HCT116 (cell line): ENCODE measurements at regions not wholly inside any gene's neighbourhood (a gene's known extent, or its start where the extent isn't known, plus 50 kb on each side); places are given as distances from the start of the nearest gene placed in this dataset.

Source experiments
- ATAC-seq: fragments of 200-7000 bp; cut with Tn5 transposase; 2 replicates; pipeline ENCODE4 v1.9.1; 2020; ENCODE audit warnings: mild to moderate bottlenecking, moderate library complexity
- BruUV-seq: library from RNA; stranded (reverse); fragments of 400-500 nt; replicated peaks from 2 replicates; lab custom pipeline; 2021; lab: Mats Ljungman, UMichigan
- CTCF ChIA-PET: fragments of 300-600 bp; sonication (Branson Sonifier 250); formaldehyde crosslinking; loops from one replicate; lab custom pipeline; 2021; ENCODE audit warnings: antibody characterized with exemption; lab: Charles Lee
- POLR2A ChIA-PET: fragments of 300-600, 350-600 bp; sonication (Branson Sonifier 250); formaldehyde crosslinking; loops from one replicate; lab custom pipeline; 2021; ENCODE audit warnings: antibody characterized with exemption; lab: Charles Lee
- RAD21 ChIA-PET, 2 experiments: fragments of 300-600 bp; sonication (Branson Sonifier 250); formaldehyde crosslinking; loops; one replicate each; lab custom pipeline; 2023; ENCODE audit warnings: low total read pairs in 2 of 2; ENCODE audit not compliant: uncharacterized antibody in 2 of 2, unreplicated experiment in 2 of 2, low non-redundant PET in 1 of 2; lab: Charles Lee
- DNase-seq: peaks from one replicate; pipeline ENCODE4 v3.0.0-alpha.2; 2010; ENCODE audit warnings: low read depth, low spot score
- H2AFZ ChIP-seq: fragments of 200-600 bp; shearing (Covaris generic), sonication (generic); 2 replicates; pipeline ENCODE4 v1.6.1; 2017; ENCODE audit warnings: low read depth, mixed run types, mixed read lengths, antibody characterized with exemption, low read length; ENCODE audit not compliant: poor library complexity, severe bottlenecking
- H3K27ac ChIP-seq: 2 replicates; pipeline ENCODE4 v1.5.1; 2012; ENCODE audit warnings: low read depth, low read length
- H3K27me3 ChIP-seq: fragments of 200-600 bp; sonication (generic); 2 replicates; pipeline ENCODE4 v1.6.1; 2016; ENCODE audit warnings: mixed run types, low read length, mixed read lengths; ENCODE audit not compliant: insufficient read depth
- H3K36me3 ChIP-seq, 2 experiments: fragments of 200-500 bp in 1 of 2; fragments of 200-600 bp in 1 of 2; sonication (Bioruptor generic) in 1 of 2; sonication (generic) in 1 of 2; 2 replicates each; pipeline versions ENCODE4 v1.5.1 to v1.6.1; 2014 to 2016; ENCODE audit warnings: low read length in 2 of 2, inconsistent platforms in 1 of 2, mixed read lengths in 1 of 2, mixed run types in 1 of 2; ENCODE audit not compliant: insufficient read depth in 2 of 2, control insufficient read depth in 1 of 2
- H3K4me1 ChIP-seq, 2 experiments: fragments of 200-600 bp in 1 of 2; sonication (generic) in 1 of 2; 2 replicates each; pipeline versions ENCODE4 v1.5.1 to v1.6.1; 2012 to 2017; ENCODE audit warnings: low read length in 2 of 2, inconsistent platforms in 1 of 2, mild to moderate bottlenecking in 1 of 2, mixed read lengths in 1 of 2, mixed run types in 1 of 2, moderate library complexity in 1 of 2; ENCODE audit not compliant: insufficient read depth in 2 of 2, control insufficient read depth in 1 of 2
- H3K4me2 ChIP-seq: fragments of 200-600 bp; sonication (generic); 2 replicates; pipeline ENCODE4 v1.6.1; 2017; ENCODE audit warnings: mixed run types, low read length, mixed read lengths
- H3K4me3 ChIP-seq, 2 experiments: fragments of 200-600 bp in 1 of 2; sonication (generic) in 1 of 2; replicated peaks in 1 of 2; 2 replicates each; pipeline ENCODE4 v1.5.1; 2011 to 2016; ENCODE audit warnings: low read length in 2 of 2, control low read depth in 1 of 2, low read depth in 1 of 2, mild to moderate bottlenecking in 1 of 2, mixed read lengths in 1 of 2, mixed run types in 1 of 2
- H3K79me2 ChIP-seq: fragments of 200-600 bp; sonication (generic); 2 replicates; pipeline ENCODE4 v1.6.1; 2017; ENCODE audit warnings: mild to moderate bottlenecking, mixed run types, low read length, moderate library complexity, mixed read lengths; ENCODE audit not compliant: insufficient read depth
- H3K9ac ChIP-seq: fragments of 200-600 bp; sonication (generic); 2 replicates; pipeline ENCODE4 v1.6.1; 2016; ENCODE audit warnings: low read length, mixed read lengths
- H3K9me2 ChIP-seq: fragments of 200-600 bp; sonication (generic), shearing (Covaris generic); 2 replicates; pipeline ENCODE4 v1.6.1; 2017; ENCODE audit warnings: mixed run types, mild to moderate bottlenecking, moderate library complexity; ENCODE audit not compliant: insufficient read depth
- H3K9me3 ChIP-seq, 2 experiments: fragments of 200-500 bp in 1 of 2; fragments of 200-600 bp in 1 of 2; sonication (Bioruptor generic) in 1 of 2; sonication (generic) in 1 of 2; 2 replicates each; pipeline ENCODE4 v1.6.1; 2014 to 2017; ENCODE audit warnings: low read length in 2 of 2, mixed read lengths in 2 of 2, inconsistent platforms in 1 of 2, low read depth in 1 of 2, mild to moderate bottlenecking in 1 of 2, mixed run types in 1 of 2, moderate library complexity in 1 of 2; ENCODE audit not compliant: control insufficient read depth in 1 of 2, insufficient read depth in 1 of 2
- H4K20me1 ChIP-seq: fragments of 200-600 bp; sonication (generic), shearing (Covaris generic); 2 replicates; pipeline ENCODE4 v1.6.1; 2017; ENCODE audit warnings: mixed run types, mild to moderate bottlenecking, moderate library complexity; ENCODE audit not compliant: insufficient read depth
- ELF1 ChIP-seq: IDR thresholded peaks from 2 replicates; pipeline ENCODE4 v1.6.1; 2012; ENCODE audit warnings: low read depth, borderline replicate concordance
- EZH2 ChIP-seq: fragments of 200-600 bp; sonication (generic); IDR thresholded peaks from 2 replicates; pipeline ENCODE4 v1.6.1; 2017; ENCODE audit warnings: antibody characterized with exemption, mixed run types
- EZH2phosphoT487 ChIP-seq: fragments of 200-600 bp; IDR thresholded peaks from 2 replicates; pipeline ENCODE4 v1.6.1; 2018; ENCODE audit warnings: antibody characterized with exemption, borderline replicate concordance
- FOSL1 ChIP-seq: IDR thresholded peaks from 2 replicates; pipeline ENCODE4 v1.6.1; 2012; ENCODE audit warnings: low read depth
- JUND ChIP-seq: IDR thresholded peaks from 2 replicates; pipeline ENCODE4 v1.6.1; 2012
- MAX ChIP-seq: IDR thresholded peaks from 2 replicates; pipeline ENCODE4 v1.6.1; 2012
- POLR2A ChIP-seq: IDR thresholded peaks from 2 replicates; pipeline ENCODE4 v1.7.0; 2011; ENCODE audit warnings: borderline replicate concordance; ENCODE audit not compliant: insufficient read depth, insufficient read length; ENCODE audit errors: extremely low read depth
- RAD21 ChIP-seq: IDR thresholded peaks from 2 replicates; pipeline ENCODE4 v1.6.1; 2012; ENCODE audit warnings: low read depth, mild to moderate bottlenecking
- REST ChIP-seq: IDR thresholded peaks from 2 replicates; pipeline ENCODE4 v1.6.1; 2012; ENCODE audit warnings: low read depth
- SIN3A ChIP-seq: IDR thresholded peaks from 2 replicates; pipeline ENCODE4 v1.6.1; 2012; ENCODE audit warnings: low read depth
- SP1 ChIP-seq: IDR thresholded peaks from 2 replicates; pipeline ENCODE4 v1.6.1; 2012; ENCODE audit warnings: low read depth
- SRF ChIP-seq: IDR thresholded peaks from 2 replicates; pipeline ENCODE4 v1.6.1; 2012; ENCODE audit warnings: low read depth
- TCF7L2 ChIP-seq: IDR thresholded peaks from 2 replicates; pipeline ENCODE4 v1.7.0; 2011; ENCODE audit warnings: borderline replicate concordance, inconsistent platforms; ENCODE audit not compliant: insufficient read depth, insufficient read length; ENCODE audit errors: extremely low read depth
- YY1 ChIP-seq: IDR thresholded peaks from 2 replicates; pipeline ENCODE4 v1.6.1; 2011; ENCODE audit warnings: low read length, low read depth, moderate library complexity, mild to moderate bottlenecking; ENCODE audit not compliant: insufficient replicate concordance; ENCODE audit errors: extremely low read depth
- ZNF274 ChIP-seq: fragments of 200-500 bp; sonication (Bioruptor generic); IDR thresholded peaks from 2 replicates; pipeline ENCODE4 v1.6.1; 2014; ENCODE audit warnings: mild to moderate bottlenecking, low read depth, low read length, inconsistent platforms
- intact Hi-C: fragments of 100-400 bp; cut with micrococcal nuclease; formaldehyde crosslinking; loops from 2 replicates; pipeline ENCODE4 v1.10.0; 2022
- TF ChIP-seq, protein P1 (sequence below): IDR thresholded peaks from 2 replicates; pipeline ENCODE4 v1.6.1; 2012
- TF ChIP-seq, protein P2 (sequence below), 3 experiments: fragments of 200-600 bp in 1 of 3; sonication (generic) in 1 of 3; IDR thresholded peaks in 2 of 3; conservative IDR thresholded peaks in 1 of 3; 2 replicates each; pipeline ENCODE4 v1.5.1; 2012 to 2017; ENCODE audit warnings: low read depth in 2 of 3, low read length in 2 of 3, antibody characterized with exemption in 1 of 3, borderline replicate concordance in 1 of 3, control low read depth in 1 of 3, mild to moderate bottlenecking in 1 of 3, mixed read lengths in 1 of 3, mixed run types in 1 of 3, moderate library complexity in 1 of 3; ENCODE audit not compliant: insufficient read depth in 1 of 3
- TF ChIP-seq, protein P3 (sequence below): IDR thresholded peaks from 2 replicates; pipeline ENCODE4 v1.6.1; 2011; ENCODE audit warnings: mild to moderate bottlenecking, low read length, moderate library complexity; ENCODE audit not compliant: insufficient replicate concordance; ENCODE audit errors: extremely low read depth

DNA sequence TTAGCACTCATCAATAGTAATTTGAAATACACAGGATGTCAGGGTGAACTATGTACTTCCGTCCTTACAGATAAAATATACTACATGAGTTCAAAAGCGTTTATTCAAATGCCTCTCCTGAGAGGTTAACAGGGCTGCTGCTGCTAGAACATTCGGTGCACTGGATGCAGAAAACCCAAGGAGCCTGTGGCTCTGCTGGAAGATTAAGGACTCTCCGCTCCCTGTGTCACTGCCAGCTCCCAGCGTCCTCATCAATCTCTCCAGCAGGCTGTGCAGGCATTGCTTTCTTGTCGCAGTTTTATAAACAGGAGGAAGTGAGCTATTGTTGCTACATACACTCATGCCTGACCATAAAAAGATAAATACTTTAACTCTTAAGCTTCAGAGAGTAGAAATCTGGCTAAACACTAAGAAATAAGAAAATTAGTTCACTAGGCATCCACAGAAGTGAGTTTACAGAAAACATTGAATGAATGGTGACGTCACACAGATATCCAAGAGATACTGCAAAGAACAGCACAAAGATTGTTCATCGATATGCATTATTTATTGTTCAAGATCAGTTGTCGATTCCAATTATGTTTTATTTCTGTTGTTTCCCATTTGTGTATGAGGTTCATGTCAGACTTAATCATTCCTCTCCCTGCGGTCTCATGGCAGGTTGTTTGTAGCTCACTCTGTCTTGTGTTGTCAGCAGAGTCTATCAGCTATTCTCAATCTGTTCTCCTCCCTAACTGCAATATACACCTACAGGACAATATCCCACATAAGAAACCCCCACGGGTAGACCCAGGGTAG is 127.9 kb upstream of the MON1B start:
- Histone ChIP-seq H3K79me2 (no peaks in the 10 kb centered on the region), H3K9me2 (no peaks in the 10 kb centered on the region), H3K27me3 (no peaks in the 10 kb centered on the region; the same call in 1 of the 2 replicates), H3K27ac (no peak overlapping the region), H3K9ac (no peak overlapping the region), H3K4me2 (no peak overlapping the region), H3K9me3 (no peaks in the 10 kb centered on the region), H3K36me3 (no peaks in the 10 kb centered on the region), H3K4me3 (no peak overlapping the region), H4K20me1 (no peaks in the 10 kb centered on the region)
- intact Hi-C loops, result no loop called here
- CTCF ChIA-PET, result no interaction called here
- ATAC-seq, result no peak
- no TSS peak for BruUV-seq
- TF ChIP-seq ELF1, result no peak
- no peak for TF ChIP-seq ZNF274
- no peak for TF ChIP-seq TCF7L2
- no peak for TF ChIP-seq SIN3A
- TF ChIP-seq EZH2phosphoT487, result no peak
- no peak for TF ChIP-seq EZH2
- TF ChIP-seq REST, result no peak
- no peak for TF ChIP-seq JUND
- no peak for TF ChIP-seq MAX
- TF ChIP-seq SP1, result no peak
- no peak for TF ChIP-seq SRF
- TF ChIP-seq, protein P1, sequence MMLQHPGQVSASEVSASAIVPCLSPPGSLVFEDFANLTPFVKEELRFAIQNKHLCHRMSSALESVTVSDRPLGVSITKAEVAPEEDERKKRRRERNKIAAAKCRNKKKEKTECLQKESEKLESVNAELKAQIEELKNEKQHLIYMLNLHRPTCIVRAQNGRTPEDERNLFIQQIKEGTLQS, result no peak
- TF ChIP-seq YY1, result no peak
- no peak for TF ChIP-seq RAD21
- TF ChIP-seq, protein P2, sequence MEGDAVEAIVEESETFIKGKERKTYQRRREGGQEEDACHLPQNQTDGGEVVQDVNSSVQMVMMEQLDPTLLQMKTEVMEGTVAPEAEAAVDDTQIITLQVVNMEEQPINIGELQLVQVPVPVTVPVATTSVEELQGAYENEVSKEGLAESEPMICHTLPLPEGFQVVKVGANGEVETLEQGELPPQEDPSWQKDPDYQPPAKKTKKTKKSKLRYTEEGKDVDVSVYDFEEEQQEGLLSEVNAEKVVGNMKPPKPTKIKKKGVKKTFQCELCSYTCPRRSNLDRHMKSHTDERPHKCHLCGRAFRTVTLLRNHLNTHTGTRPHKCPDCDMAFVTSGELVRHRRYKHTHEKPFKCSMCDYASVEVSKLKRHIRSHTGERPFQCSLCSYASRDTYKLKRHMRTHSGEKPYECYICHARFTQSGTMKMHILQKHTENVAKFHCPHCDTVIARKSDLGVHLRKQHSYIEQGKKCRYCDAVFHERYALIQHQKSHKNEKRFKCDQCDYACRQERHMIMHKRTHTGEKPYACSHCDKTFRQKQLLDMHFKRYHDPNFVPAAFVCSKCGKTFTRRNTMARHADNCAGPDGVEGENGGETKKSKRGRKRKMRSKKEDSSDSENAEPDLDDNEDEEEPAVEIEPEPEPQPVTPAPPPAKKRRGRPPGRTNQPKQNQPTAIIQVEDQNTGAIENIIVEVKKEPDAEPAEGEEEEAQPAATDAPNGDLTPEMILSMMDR (IDR thresholded peaks at IDR 0.05 in 2 of 3, conservative IDR thresholded peaks at IDR 0.05 in 1 of 3; ENCODE audit: borderline replicate concordance in 1 of 3, insufficient read depth in 1 of 3, low read depth in 2 of 3, low read length in 2 of 3), result no peak
- TF ChIP-seq FOSL1, result no peak
- TF ChIP-seq, protein P3, sequence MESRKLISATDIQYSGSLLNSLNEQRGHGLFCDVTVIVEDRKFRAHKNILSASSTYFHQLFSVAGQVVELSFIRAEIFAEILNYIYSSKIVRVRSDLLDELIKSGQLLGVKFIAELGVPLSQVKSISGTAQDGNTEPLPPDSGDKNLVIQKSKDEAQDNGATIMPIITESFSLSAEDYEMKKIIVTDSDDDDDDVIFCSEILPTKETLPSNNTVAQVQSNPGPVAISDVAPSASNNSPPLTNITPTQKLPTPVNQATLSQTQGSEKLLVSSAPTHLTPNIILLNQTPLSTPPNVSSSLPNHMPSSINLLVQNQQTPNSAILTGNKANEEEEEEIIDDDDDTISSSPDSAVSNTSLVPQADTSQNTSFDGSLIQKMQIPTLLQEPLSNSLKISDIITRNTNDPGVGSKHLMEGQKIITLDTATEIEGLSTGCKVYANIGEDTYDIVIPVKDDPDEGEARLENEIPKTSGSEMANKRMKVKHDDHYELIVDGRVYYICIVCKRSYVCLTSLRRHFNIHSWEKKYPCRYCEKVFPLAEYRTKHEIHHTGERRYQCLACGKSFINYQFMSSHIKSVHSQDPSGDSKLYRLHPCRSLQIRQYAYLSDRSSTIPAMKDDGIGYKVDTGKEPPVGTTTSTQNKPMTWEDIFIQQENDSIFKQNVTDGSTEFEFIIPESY, result no peak
- TF ChIP-seq POLR2A, result no peak
- TF ChIP-seq, all 23 proteins: peak for 0
- ChIA-PET POLR2A (no interaction called here), RAD21 (no interaction called here)
- DNase-seq, result no peak
- Histone ChIP-seq H2AFZ (no peak overlapping the region), H3K4me1 (no peaks in the 10 kb centered on the region)
